Fibroblast of the aortic adventitia (primary cell): ENCODE measurements at regions not wholly inside any gene's neighbourhood (a gene's known extent, or its start where the extent isn't known, plus 50 kb on each side); places are given as distances from the start of the nearest gene placed in this dataset.

Experiments
- DNase-seq: peaks from one replicate; pipeline ENCODE4 v3.0.0-alpha.2; 2010; ENCODE audit warnings: low read depth
- H3K4me3 ChIP-seq: 2 replicates; pipeline ENCODE4 v1.5.1; 2011; ENCODE audit warnings: low read depth, mild to moderate bottlenecking, control low read depth, low read length, moderate library complexity
- TF ChIP-seq, protein P1 (sequence below): IDR thresholded peaks from 2 replicates; pipeline ENCODE4 v1.5.1; 2011; ENCODE audit warnings: mild to moderate bottlenecking, low read length, control low read depth, inconsistent platforms; ENCODE audit not compliant: insufficient read depth

DNA sequence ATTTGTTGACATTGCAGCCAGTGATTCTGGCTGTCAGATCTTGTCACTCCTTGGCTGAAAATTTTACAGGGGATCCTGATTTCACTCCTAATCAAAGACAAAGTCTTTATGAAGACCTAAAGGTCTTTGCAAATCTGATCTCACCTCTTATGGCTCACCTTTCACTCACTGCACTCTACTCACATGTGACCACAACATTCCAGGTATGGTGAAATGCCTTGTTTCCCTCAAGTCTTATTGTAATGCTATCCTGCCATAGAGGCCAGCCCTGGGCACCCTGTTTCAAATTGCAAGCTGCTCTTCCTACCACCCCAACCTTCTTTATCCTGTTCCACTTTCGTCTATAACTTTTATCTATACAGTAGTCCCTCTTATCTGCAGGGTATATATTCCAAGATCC, 200.1 kb downstream of the NDFIP2 start:
- no peak for DNase-seq
- TF ChIP-seq, protein P1, sequence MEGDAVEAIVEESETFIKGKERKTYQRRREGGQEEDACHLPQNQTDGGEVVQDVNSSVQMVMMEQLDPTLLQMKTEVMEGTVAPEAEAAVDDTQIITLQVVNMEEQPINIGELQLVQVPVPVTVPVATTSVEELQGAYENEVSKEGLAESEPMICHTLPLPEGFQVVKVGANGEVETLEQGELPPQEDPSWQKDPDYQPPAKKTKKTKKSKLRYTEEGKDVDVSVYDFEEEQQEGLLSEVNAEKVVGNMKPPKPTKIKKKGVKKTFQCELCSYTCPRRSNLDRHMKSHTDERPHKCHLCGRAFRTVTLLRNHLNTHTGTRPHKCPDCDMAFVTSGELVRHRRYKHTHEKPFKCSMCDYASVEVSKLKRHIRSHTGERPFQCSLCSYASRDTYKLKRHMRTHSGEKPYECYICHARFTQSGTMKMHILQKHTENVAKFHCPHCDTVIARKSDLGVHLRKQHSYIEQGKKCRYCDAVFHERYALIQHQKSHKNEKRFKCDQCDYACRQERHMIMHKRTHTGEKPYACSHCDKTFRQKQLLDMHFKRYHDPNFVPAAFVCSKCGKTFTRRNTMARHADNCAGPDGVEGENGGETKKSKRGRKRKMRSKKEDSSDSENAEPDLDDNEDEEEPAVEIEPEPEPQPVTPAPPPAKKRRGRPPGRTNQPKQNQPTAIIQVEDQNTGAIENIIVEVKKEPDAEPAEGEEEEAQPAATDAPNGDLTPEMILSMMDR = no peak
- H3K4me3 ChIP-seq = no peak overlapping the region

DNA sequence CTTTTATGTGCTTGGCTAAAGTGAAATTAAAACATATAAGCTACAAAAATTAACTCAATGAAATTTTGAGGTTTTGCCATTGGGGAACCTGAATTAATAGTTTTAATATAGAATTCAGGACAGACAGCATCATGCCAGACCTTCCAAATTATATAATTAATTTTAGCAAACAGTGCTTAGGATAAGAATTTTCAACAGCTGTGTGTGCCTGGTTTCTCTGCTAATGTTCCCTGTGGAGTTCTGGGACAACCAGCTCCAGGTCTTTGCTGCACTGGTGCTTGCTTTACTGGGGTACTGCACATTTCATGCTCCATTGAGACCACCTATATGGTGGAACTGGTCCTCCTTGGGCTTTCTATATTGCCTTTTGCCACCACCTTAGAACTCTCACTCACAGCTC, 199.5 kb downstream of the NDFIP2 start:
- TF ChIP-seq, protein P1 = no peak
- no peak for DNase-seq
- H3K4me3 ChIP-seq = no peak overlapping the region

DNA sequence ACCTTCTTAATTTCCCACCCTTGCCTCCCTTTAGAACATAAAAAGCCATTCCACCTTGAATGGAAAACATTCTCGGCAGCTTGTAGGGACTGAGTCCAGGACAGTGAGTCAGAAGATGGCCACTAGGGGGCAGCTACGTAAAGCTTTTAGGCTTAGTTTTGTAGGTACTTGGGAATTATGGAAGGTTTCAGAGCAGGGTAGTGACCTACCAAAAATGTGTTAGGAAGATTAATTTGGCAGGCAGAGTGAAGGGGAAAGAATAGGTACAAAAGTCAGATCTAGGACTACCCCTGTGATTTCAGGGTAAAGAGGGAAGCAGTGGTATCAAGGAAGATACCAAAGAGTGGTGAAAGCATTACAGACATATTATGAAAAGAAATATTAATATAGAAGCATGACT, 198.4 kb downstream of the NDFIP2 start:
- peak; percentile 85 for DNase-seq
- H3K4me3 ChIP-seq = no peak overlapping the region
- TF ChIP-seq, protein P1 = peak; percentile 79

DNA sequence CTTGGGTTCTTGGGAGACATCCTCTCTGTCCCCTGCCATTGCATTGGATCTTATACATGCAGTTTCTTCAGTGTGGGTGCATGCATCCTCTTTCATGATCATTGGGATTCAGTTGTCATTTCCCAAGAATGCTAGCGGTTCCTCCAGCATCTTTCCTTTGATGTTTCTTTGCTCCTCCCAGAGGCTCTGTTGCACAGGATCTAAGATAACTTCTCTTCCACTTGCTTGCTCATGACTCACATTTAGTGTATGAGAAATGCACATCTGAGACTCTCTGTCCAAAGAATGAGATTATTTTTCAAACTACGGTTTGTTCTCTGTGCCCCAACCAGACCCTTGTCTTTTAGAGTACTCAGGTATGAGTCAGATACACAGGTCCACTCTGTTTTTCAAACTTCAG, 197.1 kb downstream of the NDFIP2 start:
- H3K4me3 ChIP-seq = no peak overlapping the region
- TF ChIP-seq, protein P1 = no peak
- DNase-seq = peak; percentile 38

DNA sequence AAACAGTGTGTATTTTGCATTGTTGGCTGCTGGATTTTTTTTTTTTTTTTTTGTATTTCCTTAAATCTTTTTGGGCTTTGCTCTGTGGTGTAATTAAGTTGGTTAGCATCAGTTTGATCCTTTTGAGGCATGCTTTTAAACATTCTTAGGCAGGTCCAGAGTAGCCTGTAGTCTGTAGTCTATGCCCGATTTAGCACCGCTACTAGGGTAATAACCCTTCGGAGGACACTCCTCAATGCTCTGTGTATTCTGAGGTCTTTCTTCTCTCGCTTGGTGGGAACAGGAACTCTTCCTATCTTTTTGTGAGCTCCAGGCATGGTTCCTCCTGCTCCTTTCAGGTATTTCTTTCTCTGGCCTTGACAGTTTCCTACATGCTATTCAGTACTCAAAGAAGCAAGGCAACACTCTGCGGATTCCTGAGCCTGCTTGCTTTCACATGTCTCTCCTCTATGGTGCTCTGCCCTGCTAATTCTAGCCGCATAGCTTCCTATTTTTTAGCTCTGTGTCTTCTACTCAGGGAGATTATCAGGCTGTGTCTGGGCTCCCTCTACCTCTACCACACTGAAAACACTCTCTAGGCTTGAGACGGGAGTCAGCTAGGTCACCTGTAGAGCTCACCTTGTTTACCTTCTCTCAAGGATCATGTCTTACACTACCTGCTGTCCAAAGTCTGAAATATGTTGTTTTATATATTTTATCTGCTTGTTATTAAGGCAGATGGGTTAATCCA, 195.1 kb downstream of the NDFIP2 start:
- TF ChIP-seq, protein P1 = no peak
- no peak overlapping the region for H3K4me3 ChIP-seq
- DNase-seq = no peak

DNA sequence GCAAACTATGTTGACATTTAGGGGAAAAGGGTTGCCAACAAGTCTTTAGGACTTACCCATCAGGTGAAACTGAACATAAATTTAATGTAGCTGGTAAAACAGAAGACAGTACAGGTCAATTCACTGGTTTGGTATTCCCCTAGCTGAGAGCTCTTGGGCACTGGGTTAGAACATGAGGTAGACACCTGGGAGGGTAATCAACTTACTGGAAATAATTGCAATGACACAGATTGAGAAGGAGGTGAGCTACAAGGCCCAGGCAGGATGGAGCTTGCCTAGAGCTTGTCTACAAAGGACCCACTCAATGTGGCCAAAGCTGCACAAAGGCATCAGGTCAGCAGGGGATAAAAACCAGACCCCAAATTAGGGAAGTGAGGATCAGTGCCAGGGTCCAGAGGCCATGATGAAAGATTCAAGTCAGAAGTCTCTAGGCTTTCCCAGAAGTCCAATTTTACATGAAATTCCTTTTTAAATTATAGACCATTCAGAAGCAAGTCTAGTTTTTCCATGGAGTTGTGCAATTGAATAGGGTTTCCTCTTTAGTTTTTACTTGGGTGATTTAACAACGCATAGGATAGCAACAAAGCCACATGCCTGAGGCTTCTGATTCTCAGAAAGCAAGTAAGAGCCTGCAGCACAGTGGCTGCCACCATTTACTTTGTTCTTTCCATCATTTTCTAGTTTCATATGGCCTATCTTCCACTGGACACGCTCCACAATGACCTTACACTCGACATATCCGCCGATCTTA, 194.0 kb downstream of the NDFIP2 start:
- H3K4me3 ChIP-seq = no peak overlapping the region
- TF ChIP-seq, protein P1 = no peak
- no peak for DNase-seq

DNA sequence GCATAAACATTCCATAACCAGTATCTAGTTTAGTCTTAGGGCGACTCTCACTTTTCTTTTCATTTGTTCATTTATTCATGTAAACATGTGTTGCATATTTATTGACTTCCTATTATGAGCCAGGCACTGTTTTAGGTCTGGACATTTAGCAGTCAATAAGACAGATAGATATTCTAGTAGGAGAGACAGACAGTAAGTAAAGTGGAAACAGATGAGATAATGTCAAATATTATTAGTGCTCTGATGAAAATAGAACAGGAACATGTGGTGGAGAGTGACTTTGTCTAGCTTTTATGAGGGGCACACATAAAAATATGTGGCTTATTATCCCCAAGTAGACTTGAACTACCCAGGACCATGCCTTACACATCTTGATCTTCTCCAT, 193.0 kb downstream of the NDFIP2 start:
- no peak for DNase-seq
- TF ChIP-seq, protein P1 = no peak
- no peak overlapping the region for H3K4me3 ChIP-seq
